Smooth muscle cell (in vitro differentiated cells): ENCODE measurements at regions not wholly inside any gene's neighbourhood (a gene's known extent, or its start where the extent isn't known, plus 50 kb on each side); places are given as distances from the start of the nearest gene placed in this dataset.
A peak's percentile ranks its signal among the peaks of the same experiment; 100 is the strongest.

Source experiments
- DNase-seq: peaks from one replicate; lab custom pipeline; 2025; ENCODE audit not compliant: unreplicated experiment; lab: John Stamatoyannopoulos, UW
- H2AFZ ChIP-seq: fragments of 200-600 bp; sonication (generic); 2 replicates; pipeline ENCODE4 v1.6.0; 2016; ENCODE audit warnings: antibody characterized with exemption, low read depth, mild to moderate bottlenecking
- H3F3A ChIP-seq: fragments of 200-600 bp; sonication (generic); 2 replicates; pipeline ENCODE4 v1.6.0; 2017; ENCODE audit warnings: antibody characterized with exemption, low read depth
- H3K27ac ChIP-seq: fragments of 200-600 bp; sonication (generic); 2 replicates; pipeline ENCODE4 v1.5.1; 2016; ENCODE audit warnings: low read depth, mild to moderate bottlenecking
- H3K27me3 ChIP-seq: fragments of 200-600 bp; sonication (generic); 2 replicates; pipeline ENCODE4 v1.6.1; 2016; ENCODE audit warnings: low read depth, mild to moderate bottlenecking
- H3K36me3 ChIP-seq: fragments of 200-600 bp; sonication (generic); 2 replicates; pipeline ENCODE4 v1.5.1; 2016; ENCODE audit warnings: low read depth
- H3K4me1 ChIP-seq: fragments of 200-600 bp; sonication (generic); 2 replicates; pipeline ENCODE4 v1.5.1; 2016; ENCODE audit warnings: low read depth
- H3K4me2 ChIP-seq: fragments of 200-600 bp; sonication (generic); 2 replicates; pipeline ENCODE4 v1.6.0; 2016; ENCODE audit warnings: mild to moderate bottlenecking
- H3K4me3 ChIP-seq: fragments of 200-600 bp; sonication (generic); 2 replicates; pipeline ENCODE4 v1.5.1; 2016; ENCODE audit warnings: mild to moderate bottlenecking
- H3K79me2 ChIP-seq: fragments of 200-600 bp; sonication (generic); 2 replicates; pipeline ENCODE4 v1.6.0; 2016; ENCODE audit warnings: low read depth, mild to moderate bottlenecking
- H3K9ac ChIP-seq: fragments of 200-600 bp; sonication (generic); 2 replicates; pipeline ENCODE4 v1.6.0; 2016; ENCODE audit warnings: low read depth
- H3K9me3 ChIP-seq: fragments of 200-600 bp; sonication (generic); replicated peaks from 2 replicates; pipeline ENCODE4 v1.5.1; 2016; ENCODE audit warnings: low read depth
- H4K20me1 ChIP-seq: fragments of 200-600 bp; sonication (generic); 2 replicates; pipeline ENCODE4 v1.6.0; 2016; ENCODE audit warnings: low read depth
- CTCF ChIP-seq: fragments of 200-600 bp; sonication (generic); IDR thresholded peaks from 2 replicates; pipeline ENCODE4 v1.5.1; 2017; ENCODE audit warnings: borderline replicate concordance, mild to moderate bottlenecking, antibody characterized with exemption; ENCODE audit not compliant: insufficient read depth, poor library complexity, severe bottlenecking
- WGBS: methylation state at CpG from one replicate; pipeline ENCODE4 v1.1.7; 2016; ENCODE audit warnings: low lambda C conversion rate; 5-methylcytosine and 5-hydroxymethylcytosine counted together

- DNase-seq, result no peak
- no peak for TF ChIP-seq CTCF
- Histone ChIP-seq H3K4me2 (no peak overlapping the region), H3K9ac (no peak overlapping the region), H4K20me1 (no peaks in the 10 kb centered on the region), H3K36me3 (no peaks in the 10 kb centered on the region), H2AFZ (no peak overlapping the region), H3K79me2 (no peaks in the 10 kb centered on the region), H3K4me3 (no peak overlapping the region), H3K27ac (no peak overlapping the region), H3K9me3 (no peaks in the 10 kb centered on the region), H3F3A (peaks cover 8% of the 10 kb centered on the region), H3K27me3 (no peaks in the 10 kb centered on the region), H3K4me1 (peaks cover 7% of the 10 kb centered on the region)
- WGBS, result 48% methylated on average over 3 of the region's 3 CpGs
These were observed 190.1 kb upstream of the C1QTNF7 start for GRCh38 chr4:15237648-15238230.

GRCh38 chr4:15238720-15239119, 189.1 kb upstream of the C1QTNF7 start:
- no peak overlapping the region for H3K4me3 ChIP-seq
- no peak overlapping the region for H3K9ac ChIP-seq
- no peaks in the 10 kb centered on the region for H3K9me3 ChIP-seq
- peak; percentile 68 for TF ChIP-seq CTCF
- H3K4me1 ChIP-seq, result no peaks in the 10 kb centered on the region
- H3K36me3 ChIP-seq, result no peaks in the 10 kb centered on the region
- H3K4me2 ChIP-seq, result no peak overlapping the region
- H3F3A ChIP-seq, result peaks cover 8% of the 10 kb centered on the region
- no peak overlapping the region for H3K27ac ChIP-seq
- DNase-seq, result no peak
- H2AFZ ChIP-seq, result no peak overlapping the region
- no peaks in the 10 kb centered on the region for H3K79me2 ChIP-seq
- no peaks in the 10 kb centered on the region for H4K20me1 ChIP-seq
- WGBS, result 13% methylated on average over 3 of the region's 3 CpGs
- H3K27me3 ChIP-seq, result no peaks in the 10 kb centered on the region

GRCh38 chr4:15239866-15240265, 188.0 kb upstream of the C1QTNF7 start:
- Histone ChIP-seq H3K27me3 (no peaks in the 10 kb centered on the region), H4K20me1 (no peaks in the 10 kb centered on the region), H3K9ac (no peak overlapping the region), H2AFZ (no peak overlapping the region), H3F3A (peaks cover 4% of the 10 kb centered on the region), H3K4me1 (no peaks in the 10 kb centered on the region), H3K27ac (no peak overlapping the region), H3K4me3 (no peak overlapping the region), H3K9me3 (no peaks in the 10 kb centered on the region), H3K79me2 (no peaks in the 10 kb centered on the region), H3K36me3 (no peaks in the 10 kb centered on the region), H3K4me2 (peak overlapping the region; percentile 11)
- TF ChIP-seq CTCF, result no peak
- 26% methylated on average over 4 of the region's 4 CpGs for WGBS
- no peak for DNase-seq

GRCh38 chr4:15240764-15241163, 187.1 kb upstream of the C1QTNF7 start:
- Histone ChIP-seq H3K9ac (no peak overlapping the region), H3K9me3 (no peaks in the 10 kb centered on the region)
- no peak for DNase-seq

More at GRCh38 chr4:15240764-15241163, 187.1 kb upstream of the C1QTNF7 start:
- H3K79me2 ChIP-seq, result no peaks in the 10 kb centered on the region
- H3K27ac ChIP-seq, result no peak overlapping the region
- no peak for TF ChIP-seq CTCF
- H3K27me3 ChIP-seq, result no peaks in the 10 kb centered on the region
- no peak overlapping the region for H3K4me3 ChIP-seq
- no peak overlapping the region for H2AFZ ChIP-seq
- H3F3A ChIP-seq, result peaks cover 3% of the 10 kb centered on the region
- H3K36me3 ChIP-seq, result no peaks in the 10 kb centered on the region
- WGBS, result 52% methylated on average over 3 of the region's 3 CpGs
- H3K4me1 ChIP-seq, result no peaks in the 10 kb centered on the region
- H4K20me1 ChIP-seq, result no peaks in the 10 kb centered on the region
- H3K4me2 ChIP-seq, result no peak overlapping the region
